NT2/D1 (cell line): ENCODE measurements at regions not wholly inside any gene's neighbourhood (a gene's known extent, or its start where the extent isn't known, plus 50 kb on each side); places are given as distances from the start of the nearest gene placed in this dataset.

Experiments
- DNase-seq: peaks from one replicate; pipeline ENCODE4 v3.0.0-alpha.2; 2011; ENCODE audit warnings: low read depth, low spot score
- H3K27me3 ChIP-seq: 2 replicates; pipeline ENCODE4 v1.6.0; 2011; ENCODE audit warnings: mild to moderate bottlenecking; ENCODE audit not compliant: insufficient read length, insufficient read depth
- H3K36me3 ChIP-seq: 2 replicates; pipeline ENCODE4 v1.6.1; 2011; ENCODE audit warnings: mild to moderate bottlenecking, low read length, mixed read lengths; ENCODE audit not compliant: insufficient read depth, insufficient read length
- H3K4me1 ChIP-seq: 2 replicates; pipeline ENCODE4 v1.5.1; 2011; ENCODE audit not compliant: insufficient read depth, insufficient read length
- H3K4me3 ChIP-seq: 2 replicates; pipeline ENCODE4 v1.5.1; 2011; ENCODE audit warnings: low read depth; ENCODE audit not compliant: insufficient read length
- H3K9ac ChIP-seq: 2 replicates; pipeline ENCODE4 v1.6.0; 2011; ENCODE audit warnings: low read depth; ENCODE audit not compliant: insufficient read length
- H3K9me3 ChIP-seq: 2 replicates; pipeline ENCODE4 v1.5.1; 2011; ENCODE audit warnings: mild to moderate bottlenecking, low read length; ENCODE audit not compliant: insufficient read depth
- SUZ12 ChIP-seq: IDR thresholded peaks from 2 replicates; pipeline ENCODE4 v1.6.1; 2011; ENCODE audit not compliant: insufficient read length, insufficient read depth; ENCODE audit errors: extremely low read depth
- YY1 ChIP-seq: IDR thresholded peaks from 2 replicates; pipeline ENCODE4 v1.6.1; 2011; ENCODE audit not compliant: insufficient read length, insufficient read depth
- ZNF274 ChIP-seq: IDR thresholded peaks from 2 replicates; pipeline ENCODE4 v1.6.1; 2011; ENCODE audit warnings: mild to moderate bottlenecking, low read depth, low read length

GRCh38 chr2:190794377-190794776 is 86.2 kb upstream of the GLS start:
- TF ChIP-seq ZNF274 (no peak), SUZ12 (no peak), YY1 (no peak)
- no peak for DNase-seq
- Histone ChIP-seq H3K9me3 (no peaks in the 10 kb centered on the region), H3K4me1 (no peaks in the 10 kb centered on the region), H3K4me3 (no peak overlapping the region), H3K36me3 (no peaks in the 10 kb centered on the region), H3K27me3 (no peaks in the 10 kb centered on the region), H3K9ac (no peak overlapping the region)

DNA sequence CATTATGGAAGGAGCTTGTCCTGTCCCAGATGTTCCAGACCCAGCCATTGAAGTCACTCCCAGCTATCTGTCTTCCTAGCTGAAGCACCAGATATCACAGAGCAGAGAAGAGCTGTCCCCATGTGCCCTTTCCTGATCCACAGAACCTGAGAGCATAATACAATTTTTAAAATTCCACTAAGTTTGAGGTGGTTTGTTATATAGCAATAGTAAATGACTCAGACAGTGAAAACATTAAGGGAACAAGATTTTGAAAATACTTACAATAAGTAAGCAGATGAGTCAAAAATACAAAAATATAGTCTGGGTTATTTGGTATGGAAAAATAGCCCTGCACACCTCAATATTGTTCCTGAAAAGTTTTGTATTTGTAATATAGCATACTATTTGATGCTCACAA is 85.8 kb upstream of the GLS start:
- no peak for DNase-seq
- Histone ChIP-seq H3K9ac (no peak overlapping the region), H3K4me3 (no peak overlapping the region), H3K27me3 (no peaks in the 10 kb centered on the region), H3K4me1 (no peaks in the 10 kb centered on the region), H3K36me3 (no peaks in the 10 kb centered on the region), H3K9me3 (no peaks in the 10 kb centered on the region)
- no peak for TF ChIP-seq YY1
- no peak for TF ChIP-seq ZNF274
- no peak for TF ChIP-seq SUZ12

- Histone ChIP-seq H3K9ac (no peak overlapping the region), H3K36me3 (no peaks in the 10 kb centered on the region), H3K4me1 (no peaks in the 10 kb centered on the region), H3K9me3 (no peaks in the 10 kb centered on the region), H3K4me3 (no peak overlapping the region), H3K27me3 (no peaks in the 10 kb centered on the region)
- no peak for DNase-seq
- TF ChIP-seq YY1 (no peak), SUZ12 (no peak), ZNF274 (no peak)
These were observed 84.9 kb upstream of the GLS start for GRCh38 chr2:190795686-190796085.

- no peak overlapping the region for H3K9ac ChIP-seq
- H3K27me3 ChIP-seq: no peaks in the 10 kb centered on the region
- H3K9me3 ChIP-seq: no peaks in the 10 kb centered on the region
- no peak for DNase-seq
- no peak for TF ChIP-seq ZNF274
- TF ChIP-seq SUZ12: no peak
- TF ChIP-seq YY1: no peak
- H3K4me3 ChIP-seq: no peak overlapping the region
- no peaks in the 10 kb centered on the region for H3K4me1 ChIP-seq
- no peaks in the 10 kb centered on the region for H3K36me3 ChIP-seq
These were observed 80.6 kb upstream of the GLS start for GRCh38 chr2:190799999-190800398.

GRCh38 chr2:190800528-190800927 is 80.1 kb upstream of the GLS start:
- TF ChIP-seq SUZ12: no peak
- no peak for TF ChIP-seq YY1
- TF ChIP-seq ZNF274: no peak
- no peak for DNase-seq
- Histone ChIP-seq H3K9me3 (no peaks in the 10 kb centered on the region), H3K27me3 (no peaks in the 10 kb centered on the region), H3K4me1 (no peaks in the 10 kb centered on the region), H3K4me3 (no peak overlapping the region), H3K36me3 (no peaks in the 10 kb centered on the region), H3K9ac (no peak overlapping the region)

- Histone ChIP-seq H3K27me3 (no peaks in the 10 kb centered on the region), H3K9me3 (no peaks in the 10 kb centered on the region), H3K36me3 (no peaks in the 10 kb centered on the region), H3K4me1 (no peaks in the 10 kb centered on the region), H3K9ac (no peak overlapping the region), H3K4me3 (no peak overlapping the region)
- TF ChIP-seq YY1: no peak
- TF ChIP-seq SUZ12: no peak
- TF ChIP-seq ZNF274: no peak
- no peak for DNase-seq
These were observed 78.5 kb upstream of the GLS start for GRCh38 chr2:190802129-190802528.

DNA sequence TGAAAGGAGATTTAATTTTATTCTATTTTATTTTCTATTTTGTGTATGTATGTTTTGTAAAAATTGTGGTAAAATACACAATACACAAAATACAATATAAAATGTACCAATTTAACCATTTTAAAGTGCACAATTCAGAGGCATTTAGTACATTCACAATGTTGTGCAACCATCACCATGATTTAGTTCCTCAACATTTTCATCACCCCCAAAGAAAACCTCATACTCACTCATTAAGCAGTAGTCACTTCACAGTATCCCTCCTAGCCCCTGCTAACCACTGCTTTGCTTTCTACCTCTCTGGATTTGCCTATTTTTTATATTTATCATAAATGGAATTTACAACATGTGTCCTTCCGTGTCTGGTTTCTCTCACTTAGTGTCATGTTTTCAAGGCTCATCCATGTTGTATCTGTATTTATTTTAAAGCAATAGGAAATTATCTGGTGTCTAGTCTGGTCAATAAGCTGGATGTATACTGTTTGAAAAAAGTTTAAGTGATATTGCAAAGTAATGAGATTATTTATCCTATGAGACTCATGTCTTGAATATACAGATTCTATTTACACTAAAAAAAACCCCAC is 77.9 kb upstream of the GLS start:
- Histone ChIP-seq H3K9ac (no peak overlapping the region), H3K9me3 (no peaks in the 10 kb centered on the region), H3K4me1 (no peaks in the 10 kb centered on the region), H3K4me3 (no peak overlapping the region), H3K36me3 (no peaks in the 10 kb centered on the region), H3K27me3 (no peaks in the 10 kb centered on the region)
- no peak for DNase-seq
- TF ChIP-seq YY1 (no peak), ZNF274 (no peak), SUZ12 (no peak)

- Histone ChIP-seq H3K27me3 (no peaks in the 10 kb centered on the region), H3K9me3 (no peaks in the 10 kb centered on the region), H3K4me1 (no peaks in the 10 kb centered on the region), H3K36me3 (no peaks in the 10 kb centered on the region), H3K4me3 (no peak overlapping the region), H3K9ac (no peak overlapping the region)
- DNase-seq: no peak
- no peak for TF ChIP-seq SUZ12
- TF ChIP-seq ZNF274: no peak
- TF ChIP-seq YY1: no peak
These were observed 76.3 kb upstream of the GLS start for GRCh38 chr2:190804182-190804795.
